Endothelial cell (in vitro differentiated cells): ENCODE measurements at regions not wholly inside any gene's neighbourhood (a gene's known extent, or its start where the extent isn't known, plus 50 kb on each side); places are given as distances from the start of the nearest gene placed in this dataset.
"Not testable (repeated sequence)": the region's sequence is repeated elsewhere in the genome, so short reads cannot be mapped to it uniquely, and the experiment has no call there.

ENCODE experiments used
- DNase-seq: peaks from one replicate; pipeline ENCODE4 v3.0.0; 2021; ENCODE audit warnings: low spot score
- H3K27ac Mint-ChIP-seq: one replicate; pipeline ENCODE4 v1.8.0; 2021; ENCODE audit warnings: mixed read lengths, inconsistent platforms; ENCODE audit not compliant: unreplicated experiment
- H3K27me3 Mint-ChIP-seq: one replicate; pipeline ENCODE4 v1.8.0; 2021; ENCODE audit warnings: mild to moderate bottlenecking, moderate library complexity, mixed read lengths, inconsistent platforms; ENCODE audit not compliant: unreplicated experiment
- H3K36me3 Mint-ChIP-seq: one replicate; pipeline ENCODE4 v1.8.0; 2021; ENCODE audit warnings: mild to moderate bottlenecking, low read depth, mixed read lengths, inconsistent platforms; ENCODE audit not compliant: unreplicated experiment
- H3K4me1 Mint-ChIP-seq: one replicate; pipeline ENCODE4 v1.8.0; 2021; ENCODE audit warnings: mild to moderate bottlenecking, mixed read lengths, inconsistent platforms; ENCODE audit not compliant: unreplicated experiment
- H3K4me3 Mint-ChIP-seq: one replicate; pipeline ENCODE4 v1.8.0; 2021; ENCODE audit warnings: mild to moderate bottlenecking, mixed read lengths, inconsistent platforms; ENCODE audit not compliant: unreplicated experiment
- H3K9me3 Mint-ChIP-seq: one replicate; pipeline ENCODE4 v1.8.0; 2021; ENCODE audit warnings: mixed read lengths, inconsistent platforms; ENCODE audit not compliant: unreplicated experiment
- TF ChIP-seq, protein P1 (sequence below): fragments of 200-600 bp; sonication (generic); IDR thresholded peaks from one replicate; pipeline ENCODE4 v1.5.0; 2021; ENCODE audit warnings: antibody characterized with exemption; ENCODE audit not compliant: unreplicated experiment

DNA sequence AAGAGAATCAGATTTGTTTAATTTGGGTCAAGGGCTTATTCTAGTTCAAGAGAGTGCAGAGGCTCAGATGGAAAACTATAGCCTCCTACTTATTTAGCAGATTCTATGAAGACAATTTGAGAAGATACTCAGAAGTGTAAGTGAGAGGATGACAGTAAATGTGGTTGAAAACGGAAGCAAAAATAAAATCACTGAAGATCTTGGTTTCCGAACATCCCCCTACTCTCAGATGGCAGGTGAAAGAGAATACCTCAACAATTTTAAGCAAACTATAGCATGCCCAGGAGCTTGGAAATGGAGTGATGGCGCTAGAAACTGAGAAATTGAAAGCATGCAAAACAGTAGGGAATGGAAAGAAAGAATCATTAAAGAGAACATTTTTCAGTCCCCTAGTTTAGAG lies 705.5 kb upstream of the CDH8 start:
- H3K27me3 Mint-ChIP-seq, result no peaks in the 10 kb centered on the region
- no peak overlapping the region for H3K4me3 Mint-ChIP-seq
- TF ChIP-seq, protein P1, sequence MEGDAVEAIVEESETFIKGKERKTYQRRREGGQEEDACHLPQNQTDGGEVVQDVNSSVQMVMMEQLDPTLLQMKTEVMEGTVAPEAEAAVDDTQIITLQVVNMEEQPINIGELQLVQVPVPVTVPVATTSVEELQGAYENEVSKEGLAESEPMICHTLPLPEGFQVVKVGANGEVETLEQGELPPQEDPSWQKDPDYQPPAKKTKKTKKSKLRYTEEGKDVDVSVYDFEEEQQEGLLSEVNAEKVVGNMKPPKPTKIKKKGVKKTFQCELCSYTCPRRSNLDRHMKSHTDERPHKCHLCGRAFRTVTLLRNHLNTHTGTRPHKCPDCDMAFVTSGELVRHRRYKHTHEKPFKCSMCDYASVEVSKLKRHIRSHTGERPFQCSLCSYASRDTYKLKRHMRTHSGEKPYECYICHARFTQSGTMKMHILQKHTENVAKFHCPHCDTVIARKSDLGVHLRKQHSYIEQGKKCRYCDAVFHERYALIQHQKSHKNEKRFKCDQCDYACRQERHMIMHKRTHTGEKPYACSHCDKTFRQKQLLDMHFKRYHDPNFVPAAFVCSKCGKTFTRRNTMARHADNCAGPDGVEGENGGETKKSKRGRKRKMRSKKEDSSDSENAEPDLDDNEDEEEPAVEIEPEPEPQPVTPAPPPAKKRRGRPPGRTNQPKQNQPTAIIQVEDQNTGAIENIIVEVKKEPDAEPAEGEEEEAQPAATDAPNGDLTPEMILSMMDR, result no peak
- H3K4me1 Mint-ChIP-seq, result peaks cover 5% of the 10 kb centered on the region
- H3K36me3 Mint-ChIP-seq, result no peaks in the 10 kb centered on the region
- no peak overlapping the region for H3K27ac Mint-ChIP-seq
- no peaks in the 10 kb centered on the region for H3K9me3 Mint-ChIP-seq
- DNase-seq, result no peak

DNA sequence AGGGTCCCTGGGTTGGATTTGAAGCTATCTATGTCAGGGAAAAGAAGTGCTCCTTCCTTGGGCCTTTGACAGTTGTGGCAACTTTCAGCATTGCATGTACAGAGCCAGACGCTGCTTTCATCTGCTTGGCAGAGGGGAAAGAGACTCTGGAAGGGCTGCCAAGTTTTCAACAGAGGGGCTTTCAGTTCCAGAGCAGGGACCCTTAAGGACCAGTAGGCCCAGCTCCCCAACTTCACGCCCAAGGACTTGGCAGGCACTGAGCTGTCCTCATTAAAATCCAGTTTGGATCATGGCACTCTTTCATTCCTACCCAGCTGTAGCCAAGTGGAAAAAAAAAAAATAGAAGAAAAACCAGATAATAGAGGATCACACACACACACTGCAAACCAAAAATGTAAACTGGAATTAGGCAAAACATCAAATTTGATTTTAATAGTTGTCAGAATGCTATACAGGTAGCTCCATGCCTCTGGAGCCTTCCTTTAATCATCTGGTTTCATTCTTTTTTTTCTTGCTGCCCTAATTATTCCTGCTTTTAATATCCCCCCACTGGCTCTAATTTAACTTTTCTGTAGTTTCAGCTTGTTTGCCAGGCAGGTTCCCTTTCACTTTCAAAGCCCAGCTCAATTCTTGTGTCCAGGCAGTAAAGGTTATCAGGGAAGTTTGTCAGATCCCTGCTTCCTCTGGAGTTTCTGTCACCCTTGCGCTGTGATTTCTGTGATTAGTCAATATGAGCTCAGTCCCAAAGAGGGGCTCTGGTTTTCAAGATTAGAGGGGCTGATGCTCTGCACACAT lies 702.6 kb upstream of the CDH8 start:
- Mint-ChIP-seq H3K4me1 (peaks cover 5% of the 10 kb centered on the region), H3K4me3 (no peak overlapping the region), H3K27me3 (no peaks in the 10 kb centered on the region), H3K27ac (no peak overlapping the region), H3K36me3 (no peaks in the 10 kb centered on the region), H3K9me3 (no peaks in the 10 kb centered on the region)
- DNase-seq, result no peak
- TF ChIP-seq, protein P1, result no peak

DNA sequence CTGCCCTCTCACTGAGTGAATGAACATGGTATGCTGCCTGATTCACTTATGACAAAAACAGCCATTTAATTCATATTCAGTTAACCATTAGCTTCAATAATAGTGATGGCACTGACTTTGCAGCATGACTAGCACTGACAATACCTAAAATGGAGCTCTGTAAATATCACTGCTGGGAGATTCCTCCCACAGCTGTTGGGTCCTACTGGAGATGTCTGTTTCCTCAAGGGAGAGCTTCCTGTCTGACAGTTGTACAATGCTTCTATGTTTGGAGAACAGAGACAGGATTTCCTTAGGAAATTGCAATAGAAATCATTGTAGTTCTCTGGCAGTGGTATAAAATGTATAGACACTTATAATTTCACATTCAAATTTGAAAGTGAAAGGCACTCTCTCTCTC lies 695.9 kb upstream of the CDH8 start:
- no peak for DNase-seq
- Mint-ChIP-seq H3K27ac (peak overlapping the region; percentile 68), H3K9me3 (peaks cover 5% of the 10 kb centered on the region), H3K4me1 (peaks cover 17% of the 10 kb centered on the region), H3K36me3 (peaks cover 9% of the 10 kb centered on the region), H3K27me3 (peaks cover 4% of the 10 kb centered on the region), H3K4me3 (no peak overlapping the region)
- TF ChIP-seq, protein P1, result no peak

DNA sequence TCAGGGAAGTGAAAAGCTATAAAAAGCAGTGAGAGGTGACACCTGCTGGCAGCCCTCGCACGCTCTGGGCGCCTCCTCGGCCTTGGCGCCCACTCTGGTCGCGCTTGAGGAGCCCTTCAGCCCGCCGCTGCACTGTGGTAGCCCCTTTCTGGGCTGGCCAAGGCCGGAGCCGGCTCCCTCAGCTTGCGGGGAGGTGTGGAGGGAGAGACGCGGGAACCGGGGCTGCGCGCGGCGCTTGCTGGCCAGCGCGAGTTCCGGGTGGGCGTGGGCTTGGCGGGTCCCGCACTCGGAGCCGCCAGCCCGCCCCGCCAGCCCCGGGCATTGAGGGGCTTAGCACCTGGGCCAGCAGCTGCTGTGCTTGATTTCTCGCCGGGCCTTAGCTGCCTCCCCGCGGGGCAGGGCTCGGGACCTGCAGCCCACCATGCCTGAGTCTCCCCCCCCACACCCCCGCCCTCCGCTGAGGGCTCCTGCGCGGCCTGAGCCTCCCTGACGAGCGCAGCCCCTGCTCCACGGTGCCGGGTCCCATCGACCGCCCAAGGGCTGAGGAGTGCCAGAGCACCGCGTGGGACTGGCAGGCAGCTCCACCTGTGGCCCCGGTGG lies 688.5 kb upstream of the CDH8 start:
- not testable (repeated sequence) for H3K9me3 Mint-ChIP-seq, H3K27ac Mint-ChIP-seq, H3K27me3 Mint-ChIP-seq, H3K4me3 Mint-ChIP-seq, DNase-seq, H3K4me1 Mint-ChIP-seq, H3K36me3 Mint-ChIP-seq

DNA sequence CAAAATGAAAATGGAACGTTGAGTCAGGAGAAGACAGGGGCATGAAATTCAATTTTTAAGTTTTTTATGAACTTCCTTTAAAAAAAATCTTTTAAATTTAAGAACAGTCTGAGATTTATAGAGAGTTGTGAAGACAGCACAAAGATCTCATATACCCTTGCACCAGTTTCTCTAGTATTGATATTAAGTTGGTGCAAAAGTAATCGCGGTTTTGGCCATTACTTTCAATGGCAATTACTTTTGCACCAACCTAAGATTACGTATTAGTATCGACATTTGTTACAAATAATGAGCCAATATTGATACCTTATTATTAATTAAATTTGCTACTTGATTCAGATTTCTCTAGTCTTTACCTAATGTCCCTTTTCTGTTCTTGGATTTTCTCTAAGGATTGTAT lies 684.4 kb upstream of the CDH8 start:
- no peak for DNase-seq
- H3K9me3 Mint-ChIP-seq, result peaks cover 7% of the 10 kb centered on the region
- H3K4me1 Mint-ChIP-seq, result no peaks in the 10 kb centered on the region
- H3K36me3 Mint-ChIP-seq, result peaks cover 7% of the 10 kb centered on the region
- TF ChIP-seq, protein P1, result no peak
- peaks cover 2% of the 10 kb centered on the region for H3K27me3 Mint-ChIP-seq
- no peak overlapping the region for H3K4me3 Mint-ChIP-seq
- H3K27ac Mint-ChIP-seq, result no peak overlapping the region
